ENCODE measurements at regions not wholly inside any gene's neighbourhood (a gene's known extent, or its start where the extent isn't known, plus 50 kb on each side); places are given as distances from the start of the nearest gene placed in this dataset.

GRCh38 chr13:103894626-103895025 is 828.4 kb upstream of the SLC10A2 start:
- no peak overlapping the region for H3K4me3 ChIP-seq (ENCODE audit: insufficient read depth, low read depth, low read length)
- H3K36me3 ChIP-seq (ENCODE audit: control insufficient read depth, insufficient read depth, low read length) = no peaks in the 10 kb centered on the region
- DNase-seq (no peak), ATAC-seq (ENCODE audit: low read depth) (no peak)
- H2BK15ac ChIP-seq (ENCODE audit: low read depth, low read length) = no peak overlapping the region
- no peak overlapping the region for H3K18ac ChIP-seq (ENCODE audit: low read depth, low read length)
- no peaks in the 10 kb centered on the region for H4K20me1 ChIP-seq (ENCODE audit: insufficient read depth, low read length)
- no peaks in the 10 kb centered on the region for H3K27me3 ChIP-seq (ENCODE audit: control insufficient read depth, insufficient read depth, low read length)
- H3K9me3 ChIP-seq (ENCODE audit: control insufficient read depth, insufficient read depth, low read length) = no peaks in the 10 kb centered on the region
- no peak overlapping the region for H3K4me2 ChIP-seq (ENCODE audit: low read depth, low read length)
- dilution Hi-C loops (cut with HindIII; ENCODE audit: low sequenced_read_pairs, unreplicated experiment) = no loop called here
- POLR2A ChIA-PET (ENCODE audit: unreplicated experiment) = no interaction called here
- H2AK5ac ChIP-seq (ENCODE audit: low read depth, low read length) = no peak overlapping the region
- H2BK20ac ChIP-seq (ENCODE audit: low read depth, low read length) = no peak overlapping the region
- H4K5ac ChIP-seq (ENCODE audit: low read depth, low read length) = no peak overlapping the region
- no peaks in the 10 kb centered on the region for H3K79me1 ChIP-seq (ENCODE audit: low read depth in 1 of 2, low read length in 2 of 2)
- H2BK120ac ChIP-seq (ENCODE audit: low read depth, low read length) = no peak overlapping the region
- H4K91ac ChIP-seq (ENCODE audit: insufficient read depth, low read depth, low read length) = no peak overlapping the region
- CTCF ChIA-PET = no interaction called here
- no peak overlapping the region for H3K9ac ChIP-seq (ENCODE audit: low read depth, low read length)
- intact Hi-C loops (cut with micrococcal nuclease) = no loop called here
- TF ChIP-seq CTCF (conservative IDR thresholded peaks at IDR 0.05; ENCODE audit: low read depth, low read length) = no peak
- TF ChIP-seq CHD1 (IDR thresholded peaks at IDR 0.05; ENCODE audit: low read depth, low read length) = no peak
- no peak for TF ChIP-seq NFE2L2 (IDR thresholded peaks at IDR 0.05; ENCODE audit: low read depth, low read length)
- no peak for TF ChIP-seq POLR2A (IDR thresholded peaks at IDR 0.05; ENCODE audit: low read depth, low read length)
- TF ChIP-seq RCOR1 (IDR thresholded peaks at IDR 0.05; ENCODE audit: insufficient replicate concordance, low read length) = no peak
- no peak for TF ChIP-seq RAD21 (IDR thresholded peaks at IDR 0.05; ENCODE audit: low read length)
- no peak overlapping the region for H3K23ac ChIP-seq (ENCODE audit: low read depth, low read length)
- no peaks in the 10 kb centered on the region for H3K4me1 ChIP-seq (ENCODE audit: control insufficient read depth, insufficient read depth, low read length)
- WGBS, 2 experiments (ENCODE audit: extremely low coverage in 2 of 2, insufficient read length in 1 of 2) = no CpG with 5 or more reads among the region's 5 CpGs
- no peak overlapping the region for H3K4ac ChIP-seq (ENCODE audit: low read depth, low read length)
- no TSS peak for BruUV-seq (replicated peaks)
- H3K14ac ChIP-seq (replicated peaks; ENCODE audit: low read depth, low read length) = no peak overlapping the region
- H2BK5ac ChIP-seq (ENCODE audit: low read depth, low read length, poor library complexity, severe bottlenecking) = no peak overlapping the region
- H4K8ac ChIP-seq (ENCODE audit: low read depth in 2 of 2, low read length in 2 of 2) = no peak overlapping the region
- H3K27ac ChIP-seq (ENCODE audit: insufficient read depth, low read length) = no peak overlapping the region
- H2AK9ac ChIP-seq (replicated peaks; ENCODE audit: low read depth, low read length, poor library complexity) = no peak overlapping the region
- H3K56ac ChIP-seq (ENCODE audit: extremely low read depth, insufficient read depth, low read length) = no peak overlapping the region
- in situ Hi-C loops (cut with MboI; ENCODE audit: low sequenced_read_pairs) = loop anchor here (25.0 kb wide), 1 partner anchor 668 kb away; no protein-coding TSS in a partner anchor
- H3K9me1 ChIP-seq (ENCODE audit: insufficient read depth, low read length) = no peaks in the 10 kb centered on the region
- no peak overlapping the region for H2AFZ ChIP-seq (replicated peaks; ENCODE audit: low read length, poor library complexity)

Data from IMR-90 (cell line).